ENCODE measurements at regions not wholly inside any gene's neighbourhood (a gene's known extent, or its start where the extent isn't known, plus 50 kb on each side); places are given as distances from the start of the nearest gene placed in this dataset.

DNA sequence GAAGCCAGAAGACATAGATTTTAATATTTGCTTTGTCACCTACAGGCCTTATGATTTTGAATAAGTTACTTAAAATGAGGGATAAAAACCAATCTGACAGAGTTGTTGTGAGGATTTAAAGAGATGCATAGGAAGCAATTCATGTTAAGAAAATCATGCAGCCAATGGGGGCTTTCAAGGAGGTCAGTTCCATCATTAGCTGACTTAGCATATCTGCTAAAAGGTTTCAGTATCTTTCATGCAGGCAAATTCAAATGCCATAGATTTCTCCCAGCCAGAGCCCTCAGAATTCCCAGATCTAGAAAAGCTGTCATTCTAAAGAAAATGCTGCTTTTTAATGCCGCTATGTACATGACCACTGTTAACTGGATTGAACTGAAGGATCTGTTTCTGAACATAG lies 176.1 kb downstream of the GOLIM4 start:
- DNase-seq: no peak
- Histone ChIP-seq H3K79me2 (ENCODE audit: insufficient read depth, low read length) (no peaks in the 10 kb centered on the region), H3K4ac (ENCODE audit: low read depth, low read length) (no peak overlapping the region), H3T11ph (ENCODE audit: low read length) (no peak overlapping the region), H2BK5ac (ENCODE audit: insufficient read length, low read length) (no peak overlapping the region), H3K4me2 (ENCODE audit: insufficient read depth, insufficient read length, low read length) (no peak overlapping the region), H4K8ac (replicated peaks; ENCODE audit: insufficient read length, low read depth, low read length) (no peak overlapping the region), H2BK15ac (ENCODE audit: low read depth, low read length) (no peak overlapping the region), H3K79me1 (ENCODE audit: insufficient read depth, low read depth, low read length, poor library complexity, severe bottlenecking) (no peaks in the 10 kb centered on the region), H4K91ac (ENCODE audit: insufficient read length, low read depth, low read length) (no peak overlapping the region), H3K9me3 (ENCODE audit: control insufficient read depth, low read depth, low read length) (no peaks in the 10 kb centered on the region), H2AK5ac (ENCODE audit: insufficient read length, low read length) (no peak overlapping the region), H4K5ac (ENCODE audit: insufficient read length, low read depth, low read length) (no peak overlapping the region), H3K27me3 (ENCODE audit: insufficient read depth, low read length) (no peaks in the 10 kb centered on the region), H3K23ac (ENCODE audit: insufficient read length, low read depth, low read length) (no peak overlapping the region), H2BK12ac (ENCODE audit: insufficient read length, low read depth, low read length) (no peak overlapping the region), H2BK120ac (ENCODE audit: low read depth, low read length, poor library complexity, severe bottlenecking) (no peak overlapping the region), H3K9ac (ENCODE audit: extremely low read depth, insufficient read length, low read length) (no peak overlapping the region), H3K27ac (ENCODE audit: insufficient read length, low read depth, low read length) (no peak overlapping the region), H3K14ac (ENCODE audit: insufficient read depth, low read length) (no peak overlapping the region), H3K56ac (ENCODE audit: insufficient read length, low read depth, low read length) (no peak overlapping the region), H3K4me1 (ENCODE audit: insufficient read depth, low read length) (no peaks in the 10 kb centered on the region), H3K18ac (ENCODE audit: insufficient read length, low read depth, low read length) (no peak overlapping the region), H2AFZ (ENCODE audit: low read length) (no peak overlapping the region), H3K23me2 (ENCODE audit: insufficient read length, low read depth, low read length, poor library complexity, severe bottlenecking) (no peaks in the 10 kb centered on the region), H4K20me1 (ENCODE audit: control insufficient read depth, insufficient read depth, insufficient read length) (no peaks in the 10 kb centered on the region), H2BK20ac (ENCODE audit: low read depth, low read length, poor library complexity, severe bottlenecking) (no peak overlapping the region)
- no peak for TF ChIP-seq CTCF (conservative IDR thresholded peaks at IDR 0.05)
- no peaks in the 10 kb centered on the region; a peak in 1 of 5 replicates for H3K9me3 Mint-ChIP-seq
- no peak overlapping the region for H3K27ac Mint-ChIP-seq
- no peaks in the 10 kb centered on the region for H3K36me3 Mint-ChIP-seq (ENCODE audit: insufficient read depth in 1 of 3, low read depth in 3 of 3)
- no peak overlapping the region for H3K4me3 Mint-ChIP-seq
- H3K4me1 Mint-ChIP-seq: peaks cover 9 to 16% of the 10 kb centered on the region in 2 experiments
- no peaks in the 10 kb centered on the region for H3K27me3 Mint-ChIP-seq (ENCODE audit: low read depth)
- no CpG with 5 or more reads among the region's 1 CpG for WGBS (ENCODE audit: extremely low coverage, insufficient read length, low lambda C conversion rate)

All from H9 (cell line).